Upper lobe of left lung (tissue), 6 donors: ENCODE measurements at regions not wholly inside any gene's neighbourhood (a gene's known extent, or its start where the extent isn't known, plus 50 kb on each side); places are given as distances from the start of the nearest gene placed in this dataset.

Experiments
- ATAC-seq, 2 donors: fragments of 200-7000 bp; cut with Tn5 transposase; one replicate each; pipeline ENCODE4 v1.9.1; 2022; ENCODE audit warnings: mild to moderate bottlenecking in 2 of 2, moderate library complexity in 2 of 2; ENCODE audit not compliant: low FRiP score in 2 of 2
- DNase-seq, 2 donors: peaks; one replicate each; pipeline ENCODE4 v3.0.0-alpha.2; 2019 to 2020
- H3K27ac ChIP-seq, 4 donors: fragments of 200-600 bp; sonication (generic); one replicate each; pipeline ENCODE4 v1.5.1; 2016 to 2019
- H3K27me3 ChIP-seq, 4 donors: fragments of 200-600 bp; sonication (generic); one replicate each; pipeline ENCODE4 v1.5.1; 2017 to 2019
- H3K36me3 ChIP-seq, 4 donors: fragments of 200-600 bp; sonication (generic); one replicate each; pipeline ENCODE4 v1.5.1; 2016 to 2019
- H3K4me1 ChIP-seq, 4 donors: fragments of 200-600 bp; sonication (generic); one replicate each; pipeline ENCODE4 v1.5.1; 2018 to 2019
- H3K4me3 ChIP-seq, 4 donors: fragments of 200-600 bp; sonication (generic); one replicate each; pipeline ENCODE4 v1.5.1; 2017 to 2019; ENCODE audit warnings: mild to moderate bottlenecking in 2 of 4, moderate library complexity in 1 of 4
- H3K9me3 ChIP-seq, 4 donors: fragments of 200-600 bp; sonication (generic); one replicate each; pipeline ENCODE4 v1.5.1; 2018 to 2019
- CTCF ChIP-seq, 6 experiments: fragments of 450-650 bp in 4 of 6; fragments of 200-600 bp in 2 of 6; sonication (generic) in 2 of 6; IDR thresholded peaks; one replicate each; pipeline ENCODE4 v1.5.1; 2016 to 2019; ENCODE audit warnings: antibody characterized with exemption in 6 of 6
- EP300 ChIP-seq, 4 donors: sonication (generic); formaldehyde crosslinking; IDR thresholded peaks; one replicate each; pipeline ENCODE4 v1.5.1; 2017; ENCODE audit warnings: antibody characterized with exemption in 4 of 4, control low read depth in 2 of 4
- POLR2A ChIP-seq, 4 donors: fragments of 450-650 bp; IDR thresholded peaks; one replicate each; pipeline ENCODE4 v1.5.1; 2016 to 2017; ENCODE audit warnings: antibody characterized with exemption in 4 of 4, mild to moderate bottlenecking in 2 of 4
- POLR2AphosphoS5 ChIP-seq, 2 donors: sonication (generic); formaldehyde crosslinking; IDR thresholded peaks; one replicate each; pipeline ENCODE4 v1.5.1; 2017; ENCODE audit warnings: antibody characterized with exemption in 2 of 2
- WGBS, 2 donors: methylation state at CpG; one replicate each; pipeline ENCODE4 v1.1.5; 2017 to 2018; 5-methylcytosine and 5-hydroxymethylcytosine counted together
- donor health status: DM: no; HTN: no; CAD: no; lungs with moderate emphysema.
- donor health status: DM: no; HTN: yes; CAD: no; lungs with severe emphysema.

GRCh38 chr5:164184158-164184557 lies 678.7 kb downstream of the MAT2B start:
- 62 to 69% methylated on average over 3 of the region's 3 CpGs for WGBS, 2 donors

DNA sequence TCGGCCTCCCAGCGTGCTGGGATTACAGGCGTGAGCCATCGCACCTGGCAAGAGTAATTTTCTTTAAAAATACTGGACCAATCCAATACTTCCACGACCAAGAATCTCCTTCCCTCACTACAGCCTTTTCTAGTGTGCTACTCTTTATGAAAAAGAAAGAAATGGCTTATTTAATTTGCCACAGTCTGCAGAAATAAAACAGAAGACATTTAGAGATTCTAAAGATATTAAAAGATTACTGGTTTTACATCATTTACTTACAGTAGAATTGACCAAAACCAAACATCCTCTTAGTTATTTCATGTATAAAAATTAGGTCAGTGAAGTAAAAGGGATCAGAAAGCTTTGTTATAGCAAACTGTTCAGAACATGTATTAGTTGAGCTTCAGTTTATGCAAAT lies 679.6 kb downstream of the MAT2B start:
- no peak for DNase-seq
- H3K4me1 ChIP-seq, result no peaks in the 10 kb centered on the region
- no peak for TF ChIP-seq EP300 (IDR thresholded peaks at IDR 0.05)
- no peak for TF ChIP-seq POLR2AphosphoS5 (IDR thresholded peaks at IDR 0.05)
- no peak for TF ChIP-seq CTCF (IDR thresholded peaks at IDR 0.05)
- TF ChIP-seq POLR2A (IDR thresholded peaks at IDR 0.05), result no peak
- H3K36me3 ChIP-seq, result no peaks in the 10 kb centered on the region
- no peaks in the 10 kb centered on the region for H3K27me3 ChIP-seq
- H3K9me3 ChIP-seq, result no peaks in the 10 kb centered on the region
- H3K4me3 ChIP-seq, result no peak overlapping the region
- H3K27ac ChIP-seq, result no peak overlapping the region
- WGBS, 2 donors, result 81 to 87% methylated on average over 5 of the region's 5 CpGs
- ATAC-seq, result no peak

More at GRCh38 chr5:164184158-164184557, 678.7 kb downstream of the MAT2B start:
- Histone ChIP-seq H3K36me3 (no peaks in the 10 kb centered on the region), H3K27ac (no peak overlapping the region), H3K27me3 (no peaks in the 10 kb centered on the region), H3K9me3 (no peaks in the 10 kb centered on the region), H3K4me1 (no peaks in the 10 kb centered on the region), H3K4me3 (no peak overlapping the region)
- ATAC-seq, result no peak
- TF ChIP-seq CTCF (IDR thresholded peaks at IDR 0.05), result no peak
- no peak for TF ChIP-seq POLR2AphosphoS5 (IDR thresholded peaks at IDR 0.05)
- TF ChIP-seq EP300 (IDR thresholded peaks at IDR 0.05), result no peak
- TF ChIP-seq POLR2A (IDR thresholded peaks at IDR 0.05), result no peak
- DNase-seq, result no peak

DNA sequence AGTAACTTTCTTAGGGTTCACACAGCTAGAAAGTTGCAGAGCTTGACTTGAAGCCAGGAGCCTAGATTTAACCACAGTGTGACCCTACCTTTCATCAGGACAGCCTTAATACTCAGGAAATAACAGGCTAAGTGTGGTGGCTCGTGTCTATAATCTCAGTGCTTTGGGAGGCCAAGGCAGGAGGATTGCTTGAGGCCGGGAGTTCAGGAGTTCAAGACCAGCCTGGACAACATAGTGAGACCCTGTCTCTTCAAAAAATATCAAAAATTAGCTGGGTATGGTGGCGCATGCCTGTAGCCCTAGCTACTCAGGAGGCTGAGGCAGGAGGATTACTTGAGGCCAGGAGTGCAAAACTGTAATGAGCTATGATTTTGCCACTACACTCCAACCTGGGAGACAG lies 681.1 kb downstream of the MAT2B start:
- Histone ChIP-seq H3K9me3 (no peaks in the 10 kb centered on the region), H3K36me3 (no peaks in the 10 kb centered on the region), H3K4me3 (no peak overlapping the region), H3K4me1 (no peaks in the 10 kb centered on the region), H3K27ac (no peak overlapping the region), H3K27me3 (no peaks in the 10 kb centered on the region)
- no peak for TF ChIP-seq CTCF (IDR thresholded peaks at IDR 0.05)
- TF ChIP-seq EP300 (IDR thresholded peaks at IDR 0.05), result no peak
- no peak for TF ChIP-seq POLR2A (IDR thresholded peaks at IDR 0.05)
- no peak for TF ChIP-seq POLR2AphosphoS5 (IDR thresholded peaks at IDR 0.05)
- no peak for DNase-seq
- no peak for ATAC-seq
- WGBS, 2 donors, result 75 to 79% methylated on average over 2 to 3 of the region's 3 CpGs

- WGBS, 2 donors, result 57 to 66% methylated on average over 2 of the region's 2 CpGs
- H3K9me3 ChIP-seq, result no peaks in the 10 kb centered on the region
- no peaks in the 10 kb centered on the region for H3K4me1 ChIP-seq
- TF ChIP-seq POLR2A (IDR thresholded peaks at IDR 0.05) (no peak), POLR2AphosphoS5 (IDR thresholded peaks at IDR 0.05) (no peak), CTCF (IDR thresholded peaks at IDR 0.05) (no peak), EP300 (IDR thresholded peaks at IDR 0.05) (no peak)
- no peaks in the 10 kb centered on the region for H3K36me3 ChIP-seq
- H3K27ac ChIP-seq, result no peak overlapping the region
- DNase-seq (no peak), ATAC-seq (no peak)
- no peaks in the 10 kb centered on the region for H3K27me3 ChIP-seq
- no peak overlapping the region for H3K4me3 ChIP-seq
Observed at GRCh38 chr5:164187785-164188184, 682.4 kb downstream of the MAT2B start.

- Histone ChIP-seq H3K9me3 (no peaks in the 10 kb centered on the region), H3K4me3 (no peak overlapping the region), H3K27ac (no peak overlapping the region), H3K27me3 (no peaks in the 10 kb centered on the region), H3K4me1 (no peaks in the 10 kb centered on the region), H3K36me3 (no peaks in the 10 kb centered on the region)
- 50 to 59% methylated on average over 4 of the region's 4 CpGs for WGBS, 2 donors
- TF ChIP-seq POLR2A (IDR thresholded peaks at IDR 0.05), result no peak
- no peak for TF ChIP-seq POLR2AphosphoS5 (IDR thresholded peaks at IDR 0.05)
- no peak for TF ChIP-seq CTCF (IDR thresholded peaks at IDR 0.05)
- no peak for TF ChIP-seq EP300 (IDR thresholded peaks at IDR 0.05)
- DNase-seq (no peak), ATAC-seq (peak in 1 of 2 donors; percentile 59)
Observed at GRCh38 chr5:164188733-164189148, 683.3 kb downstream of the MAT2B start.
